Fibroblast of lung (primary cell): ENCODE measurements at regions not wholly inside any gene's neighbourhood (a gene's known extent, or its start where the extent isn't known, plus 50 kb on each side); places are given as distances from the start of the nearest gene placed in this dataset.

ENCODE experiments used
- DNase-seq, 2 donors: peaks; one replicate each; pipeline versions ENCODE4 v3.0.0 to v3.0.0-alpha.2; 2010; ENCODE audit warnings: low read depth in 2 of 2
- H2AFZ ChIP-seq: 2 replicates; pipeline ENCODE4 v1.5.1; 2012; ENCODE audit warnings: low read length, control low read depth, inconsistent platforms
- H3K27ac ChIP-seq: 2 replicates; pipeline ENCODE4 v1.5.1; 2011; ENCODE audit warnings: low read length, control low read depth; ENCODE audit not compliant: insufficient read depth
- H3K27me3 ChIP-seq: 2 replicates; pipeline ENCODE4 v1.5.1; 2011; ENCODE audit warnings: mild to moderate bottlenecking, low read length; ENCODE audit not compliant: control insufficient read depth, insufficient read depth
- H3K36me3 ChIP-seq: 2 replicates; pipeline ENCODE4 v1.5.1; 2011; ENCODE audit warnings: low read length; ENCODE audit not compliant: control insufficient read depth, insufficient read depth
- H3K4me1 ChIP-seq: 2 replicates; pipeline ENCODE4 v1.5.1; 2011; ENCODE audit warnings: low read length; ENCODE audit not compliant: control insufficient read depth, insufficient read depth; ENCODE audit errors: extremely low read depth
- H3K4me2 ChIP-seq: 2 replicates; pipeline ENCODE4 v1.5.1; 2011; ENCODE audit warnings: low read length, control low read depth; ENCODE audit not compliant: insufficient read depth; ENCODE audit errors: extremely low read depth
- H3K4me3 ChIP-seq, 4 experiments: fragments of 200-600 bp in 1 of 4; sonication (generic) in 1 of 4; replicated peaks in 1 of 4; 2 replicates each; pipeline ENCODE4 v1.5.1; 2011 to 2016; ENCODE audit warnings: low read length in 4 of 4, low read depth in 3 of 4, mild to moderate bottlenecking in 3 of 4, control low read depth in 2 of 4, inconsistent platforms in 1 of 4, mixed read lengths in 1 of 4; ENCODE audit not compliant: insufficient read depth in 1 of 4; ENCODE audit errors: control extremely low read depth in 1 of 4
- H3K79me2 ChIP-seq: 2 replicates; pipeline ENCODE4 v1.5.1; 2012; ENCODE audit warnings: mild to moderate bottlenecking, low read length, inconsistent platforms; ENCODE audit not compliant: control insufficient read depth, insufficient read depth
- H3K9ac ChIP-seq: 2 replicates; pipeline ENCODE4 v1.5.1; 2011; ENCODE audit warnings: mild to moderate bottlenecking, low read length, control low read depth; ENCODE audit not compliant: insufficient read depth
- H3K9me3 ChIP-seq: 2 replicates; pipeline ENCODE4 v1.5.1; 2012; ENCODE audit warnings: low read depth, low read length; ENCODE audit not compliant: control insufficient read depth, insufficient read depth
- H4K20me1 ChIP-seq: 2 replicates; pipeline ENCODE4 v1.5.1; 2011; ENCODE audit warnings: low read length; ENCODE audit not compliant: control insufficient read depth, insufficient read depth; ENCODE audit errors: extremely low read depth
- CTCF ChIP-seq, 2 donors: IDR thresholded peaks in 1 of 2; conservative IDR thresholded peaks in 1 of 2; 1 replicate in 1 of 2; 2 replicates in 1 of 2; pipeline ENCODE4 v1.5.1; 2011 to 2012; ENCODE audit warnings: low read length in 2 of 2, control low read depth in 1 of 2, inconsistent platforms in 1 of 2, low read depth in 1 of 2, mild to moderate bottlenecking in 1 of 2
- EZH2 ChIP-seq: IDR thresholded peaks from 2 replicates; pipeline ENCODE4 v1.5.1; 2012; ENCODE audit warnings: low read length, control low read depth, mild to moderate bottlenecking; ENCODE audit errors: missing control alignments

GRCh38 chr1:22273686-22274681, 131.1 kb upstream of the WNT4 start:
- Histone ChIP-seq H3K4me1 (no peaks in the 10 kb centered on the region), H3K9ac (no peak overlapping the region), H3K27me3 (no peaks in the 10 kb centered on the region), H3K27ac (no peak overlapping the region), H3K36me3 (no peaks in the 10 kb centered on the region), H3K4me2 (no peak overlapping the region), H3K4me3 (no peak overlapping the region), H2AFZ (no peak overlapping the region), H3K9me3 (no peaks in the 10 kb centered on the region), H4K20me1 (no peaks in the 10 kb centered on the region), H3K79me2 (no peaks in the 10 kb centered on the region)
- peak in 1 of 2 donors; percentile 6 for DNase-seq
- TF ChIP-seq EZH2 = no peak
- no peak for TF ChIP-seq CTCF (conservative IDR thresholded peaks at IDR 0.05 in 1 of 2, IDR thresholded peaks at IDR 0.05 in 1 of 2; ENCODE audit: low read depth in 1 of 2, low read length in 2 of 2)

GRCh38 chr1:22275167-22275566, 132.3 kb upstream of the WNT4 start:
- Histone ChIP-seq H3K9ac (no peak overlapping the region), H3K79me2 (no peaks in the 10 kb centered on the region), H3K27me3 (no peaks in the 10 kb centered on the region), H3K9me3 (no peaks in the 10 kb centered on the region), H3K4me1 (no peaks in the 10 kb centered on the region), H2AFZ (no peak overlapping the region), H3K36me3 (no peaks in the 10 kb centered on the region), H3K4me3 (no peak overlapping the region), H3K27ac (no peak overlapping the region), H3K4me2 (no peak overlapping the region), H4K20me1 (no peaks in the 10 kb centered on the region)
- no peak for TF ChIP-seq CTCF (conservative IDR thresholded peaks at IDR 0.05 in 1 of 2, IDR thresholded peaks at IDR 0.05 in 1 of 2; ENCODE audit: low read depth in 1 of 2, low read length in 2 of 2)
- no peak for TF ChIP-seq EZH2
- no peak for DNase-seq

GRCh38 chr1:22275626-22276395, 132.9 kb upstream of the WNT4 start:
- Histone ChIP-seq H3K79me2 (no peaks in the 10 kb centered on the region), H2AFZ (no peak overlapping the region), H3K36me3 (no peaks in the 10 kb centered on the region), H3K27me3 (no peaks in the 10 kb centered on the region), H4K20me1 (no peaks in the 10 kb centered on the region), H3K4me3 (no peak overlapping the region), H3K9me3 (no peaks in the 10 kb centered on the region), H3K4me1 (no peaks in the 10 kb centered on the region), H3K27ac (no peak overlapping the region), H3K4me2 (no peak overlapping the region), H3K9ac (no peak overlapping the region)
- DNase-seq = peak; percentile 30 to 47
- TF ChIP-seq EZH2 (no peak), CTCF (conservative IDR thresholded peaks at IDR 0.05 in 1 of 2, IDR thresholded peaks at IDR 0.05 in 1 of 2; ENCODE audit: low read depth in 1 of 2, low read length in 2 of 2) (peak; percentile 73 to 95)
